GM12878 (cell line): ENCODE measurements at regions not wholly inside any gene's neighbourhood (a gene's known extent, or its start where the extent isn't known, plus 50 kb on each side); places are given as distances from the start of the nearest gene placed in this dataset.

ENCODE experiments used
- ATAC-seq: fragments of 200-7000 bp; cut with Tn5 transposase; 3 replicates; pipeline ENCODE4 v1.9.1; 2020; ENCODE audit warnings: mild to moderate bottlenecking, moderate library complexity
- BruUV-seq: library from RNA; stranded (reverse); fragments of 400-500 nt; replicated peaks from 2 replicates; lab custom pipeline; 2021; lab: Mats Ljungman, UMichigan
- CTCF ChIA-PET: fragments of 300-600 bp; sonication (Branson Sonifier 250); formaldehyde crosslinking; extraction: SDS; loops from one replicate; lab custom pipeline; 2021; ENCODE audit warnings: inconsistent platforms; lab: Yijun Ruan, JAX
- POLR2A ChIA-PET: fragments of 350-600 bp; formaldehyde crosslinking; extraction: SDS; loops from one replicate; lab custom pipeline; 2021; ENCODE audit warnings: inconsistent platforms; lab: Charles Lee
- RAD21 ChIA-PET: fragments of 300-600 bp; sonication (Branson Sonifier 250); formaldehyde crosslinking; loops from one replicate; lab custom pipeline; 2023; ENCODE audit warnings: antibody characterized with exemption; ENCODE audit not compliant: unreplicated experiment; lab: Charles Lee
- SMC1A ChIA-PET: fragments of 300-600 bp; sonication (Branson Sonifier 250); formaldehyde crosslinking; loops from one replicate; lab custom pipeline; 2023; ENCODE audit not compliant: unreplicated experiment, uncharacterized antibody; lab: Charles Lee
- DNase-seq: peaks from one replicate; pipeline ENCODE4 v3.0.0-alpha.2; 2011; ENCODE audit warnings: low read depth, low spot score
- FAIRE-seq: peaks from 3 replicates; lab custom pipeline; 2011; peaks lifted over from hg19 to GRCh38; lab: Jason Lieb, UNC
- H2AFZ ChIP-seq: 2 replicates; pipeline ENCODE4 v1.6.0; 2011; ENCODE audit warnings: low read depth, low read length, control low read depth; ENCODE audit not compliant: control insufficient read depth
- H3K27ac ChIP-seq: 2 replicates; pipeline ENCODE4 v1.5.1; 2011; ENCODE audit warnings: control low read depth; ENCODE audit not compliant: control insufficient read depth, insufficient read depth
- H3K27me3 ChIP-seq, 2 experiments: replicated peaks in 1 of 2; 2 replicates each; pipeline versions ENCODE4 v1.6.0 to v1.6.1; 2011; ENCODE audit warnings: low read length in 1 of 2; ENCODE audit not compliant: control insufficient read depth in 2 of 2, insufficient read depth in 2 of 2
- H3K36me3 ChIP-seq, 2 experiments: 2 replicates each; pipeline ENCODE4 v1.5.1; 2011; ENCODE audit warnings: low read length in 1 of 2; ENCODE audit not compliant: control insufficient read depth in 2 of 2, insufficient read depth in 2 of 2
- H3K4me1 ChIP-seq: 2 replicates; pipeline ENCODE4 v1.6.1; 2011; ENCODE audit warnings: mild to moderate bottlenecking, low read length, moderate library complexity, mixed read lengths; ENCODE audit not compliant: control insufficient read depth, insufficient read depth
- H3K4me2 ChIP-seq: 2 replicates; pipeline ENCODE4 v1.6.0; 2011; ENCODE audit warnings: control low read depth; ENCODE audit not compliant: control insufficient read depth, insufficient read depth
- H3K4me3 ChIP-seq: fragments of 200-600 bp; sonication (generic); 2 replicates; pipeline ENCODE4 v1.5.1; 2016
- H3K79me2 ChIP-seq: 2 replicates; pipeline ENCODE4 v1.6.0; 2011; ENCODE audit warnings: low read length; ENCODE audit not compliant: control insufficient read depth, insufficient read depth
- H3K9ac ChIP-seq: 2 replicates; pipeline ENCODE4 v1.8.0; 2011; ENCODE audit warnings: low read length, control low read depth, mixed read lengths; ENCODE audit not compliant: control insufficient read depth, insufficient read depth
- H3K9me3 ChIP-seq: replicated peaks from 3 replicates; pipeline ENCODE4 v1.5.1; 2011; ENCODE audit warnings: mild to moderate bottlenecking, low read length; ENCODE audit not compliant: control insufficient read depth, insufficient read depth
- H4K20me1 ChIP-seq: 2 replicates; pipeline ENCODE4 v1.6.0; 2011; ENCODE audit not compliant: control insufficient read depth, insufficient read depth
- CEBPB ChIP-seq, 2 experiments: fragments of 150-350 bp in 1 of 2; IDR thresholded peaks; 2 replicates each; pipeline ENCODE4 v1.6.1; 2012 to 2014; ENCODE audit warnings: low read depth in 2 of 2, low read length in 2 of 2, borderline replicate concordance in 1 of 2, inconsistent platforms in 1 of 2
- CEBPZ ChIP-seq: fragments of 150-350 bp; IDR thresholded peaks from 2 replicates; pipeline ENCODE4 v1.6.1; 2016; ENCODE audit warnings: low read depth, low read length
- MXI1 ChIP-seq: fragments of 150-350 bp; IDR thresholded peaks from 2 replicates; pipeline ENCODE4 v1.6.1; 2011; ENCODE audit warnings: low read depth, mild to moderate bottlenecking, inconsistent platforms, low read length, improper control_type of control experiment
- PAX5 ChIP-seq: IDR thresholded peaks from 2 replicates; pipeline ENCODE4 v1.6.1; 2011; ENCODE audit warnings: low read depth, low read length, borderline replicate concordance
- YBX1 ChIP-seq: fragments of 450-650 bp; IDR thresholded peaks from 2 replicates; pipeline ENCODE4 v1.6.1; 2016; ENCODE audit warnings: antibody characterized with exemption
- ZBTB11 ChIP-seq: fragments of 450-650 bp; formaldehyde crosslinking; IDR thresholded peaks from 2 replicates; pipeline ENCODE4 v1.5.0; 2022; ENCODE audit warnings: mild to moderate bottlenecking, missing genetic modification characterization
- whole genome bisulfite sequencing: methylation state at CpG from one replicate; pipeline ENCODE4 v1.1.6; 2016; ENCODE audit warnings: low lambda C conversion rate; ENCODE audit not compliant: insufficient replicate concordance, insufficient coverage; ENCODE audit errors: missing lambda C conversion rate; 5-methylcytosine and 5-hydroxymethylcytosine counted together
- in situ Hi-C: fragments of 300-500 bp; cut with MboI; formaldehyde crosslinking; loops from 9 replicates; pipeline ENCODE4 v1.14.3; 2018; ENCODE audit warnings: mixed read lengths
- intact Hi-C: fragments of 100-400 bp; cut with micrococcal nuclease; formaldehyde crosslinking; loops from one replicate; pipeline ENCODE4 v1.14.2; 2022; ENCODE audit not compliant: unreplicated experiment

DNA sequence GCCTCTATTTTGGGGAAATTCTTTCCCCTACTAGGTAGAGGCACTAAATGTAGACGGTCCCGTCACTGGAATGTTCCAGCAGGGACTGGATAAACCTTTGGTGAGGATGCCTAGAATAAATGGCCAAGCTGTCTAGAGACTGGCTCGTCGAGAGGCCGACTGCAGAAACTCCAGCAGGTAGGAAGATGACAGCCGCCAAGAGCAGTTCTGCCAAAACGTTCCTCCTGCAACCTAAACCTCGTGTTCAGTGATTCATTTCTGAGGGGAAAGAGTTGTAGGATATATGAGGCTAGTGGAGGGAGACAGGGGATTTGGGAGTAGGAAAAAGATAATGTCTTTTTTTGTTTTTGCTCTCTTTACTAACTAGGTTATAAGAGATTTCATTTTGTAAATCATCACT is 184.7 kb upstream of the GDF10 start:
- H3K9ac ChIP-seq = no peak overlapping the region
- H3K4me1 ChIP-seq = no peaks in the 10 kb centered on the region
- no TSS peak for BruUV-seq
- TF ChIP-seq MXI1 = no peak
- no peak for TF ChIP-seq CEBPB (IDR thresholded peaks at IDR 0.05; ENCODE audit: borderline replicate concordance in 1 of 2, low read depth in 2 of 2, low read length in 2 of 2)
- TF ChIP-seq CEBPZ = no peak
- TF ChIP-seq YBX1 = no peak
- no peak for TF ChIP-seq ZBTB11
- TF ChIP-seq PAX5 = no peak
- TF ChIP-seq, all 136 proteins: peak for 0
- H3K36me3 ChIP-seq = no peaks in the 10 kb centered on the region
- no peak for FAIRE-seq
- ATAC-seq = no peak
- no peaks in the 10 kb centered on the region for H4K20me1 ChIP-seq
- RAD21 ChIA-PET = no interaction called here
- WGBS = 30% methylated on average over 8 of the region's 8 CpGs
- SMC1A ChIA-PET = no interaction called here
- POLR2A ChIA-PET = no interaction called here
- no peaks in the 10 kb centered on the region for H3K9me3 ChIP-seq
- in situ Hi-C loops (no loop called here), intact Hi-C loops (loop anchor here (10.0 kb wide), 1 partner anchor 59 kb away; no protein-coding TSS in a partner anchor)
- H3K27ac ChIP-seq = no peak overlapping the region
- no peak overlapping the region for H3K4me3 ChIP-seq
- H2AFZ ChIP-seq = no peak overlapping the region
- no peaks in the 10 kb centered on the region; a peak in 1 of 4 replicates for H3K27me3 ChIP-seq
- no peak for DNase-seq
- no peak overlapping the region for H3K4me2 ChIP-seq
- no peaks in the 10 kb centered on the region for H3K79me2 ChIP-seq
- CTCF ChIA-PET = no interaction called here
